Ecto neural progenitor cell (in vitro differentiated cells): ENCODE measurements at regions not wholly inside any gene's neighbourhood (a gene's known extent, or its start where the extent isn't known, plus 50 kb on each side); places are given as distances from the start of the nearest gene placed in this dataset.

ENCODE experiments used
- DNase-seq: peaks from one replicate; pipeline ENCODE4 v3.0.0-alpha.2; 2018; ENCODE audit warnings: low spot score

GRCh38 chr3:70899816-70900215, 587.4 kb upstream of the MDFIC2 start:
- no peak for DNase-seq

DNA sequence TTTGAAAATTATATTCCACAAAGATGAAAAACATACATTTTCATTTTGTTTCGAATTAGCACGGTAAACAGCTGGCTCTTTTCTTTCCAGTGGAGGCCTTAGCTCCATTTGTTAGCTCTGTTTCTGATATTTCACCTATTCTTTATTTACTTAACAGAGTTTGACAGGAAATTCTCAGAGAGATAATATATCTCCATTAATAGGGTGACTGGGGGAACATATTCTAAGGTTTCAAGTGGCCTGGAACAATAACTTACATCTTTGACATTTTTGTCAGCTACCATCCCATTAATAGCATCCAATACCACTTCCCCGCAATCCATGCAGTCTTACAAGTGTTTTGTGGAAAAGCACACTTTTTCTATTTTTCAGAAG, 577.6 kb upstream of the MDFIC2 start:
- no peak for DNase-seq

DNA sequence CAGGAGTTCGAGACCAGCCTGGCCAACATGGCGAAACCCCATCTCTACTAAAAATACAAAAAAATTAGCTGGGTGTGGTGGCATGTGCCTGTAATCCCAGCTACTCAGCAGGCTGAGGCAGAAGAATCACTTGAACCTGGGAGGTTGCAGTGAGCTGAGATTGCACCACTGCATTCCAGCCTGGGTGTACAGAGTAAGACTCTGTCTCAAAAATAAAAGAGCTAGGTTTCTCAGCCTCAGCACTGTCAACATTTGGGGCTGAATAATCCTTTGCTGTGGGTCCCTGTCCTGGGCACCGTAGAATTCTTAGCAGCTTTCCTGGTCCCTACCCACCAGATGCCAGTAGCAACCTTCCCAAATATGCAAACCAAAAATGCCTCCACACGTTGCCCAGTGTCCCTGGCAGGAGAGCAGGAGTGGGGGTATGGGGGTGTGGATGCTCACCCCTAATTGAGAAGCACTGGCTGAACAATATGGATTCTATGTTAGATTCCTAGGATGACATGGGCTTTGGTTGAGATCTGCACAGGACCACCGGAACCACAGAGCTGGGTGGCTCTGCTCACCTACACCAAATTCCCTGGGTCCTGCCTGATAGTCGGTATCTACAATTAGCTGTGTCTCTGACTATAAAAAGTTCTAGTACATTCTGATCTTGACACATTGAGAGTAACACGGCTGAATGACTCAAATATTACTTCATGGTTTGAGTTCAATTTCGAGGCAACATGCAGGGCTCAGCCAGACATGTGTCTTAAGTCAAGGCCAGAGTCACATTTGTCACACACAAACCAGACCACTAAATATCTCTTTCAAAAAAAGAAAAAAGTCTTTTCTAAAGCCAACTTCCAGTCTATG, 577.0 kb upstream of the MDFIC2 start:
- DNase-seq = no peak

GRCh38 chr3:70885636-70886035, 573.2 kb upstream of the MDFIC2 start:
- no peak for DNase-seq

DNA sequence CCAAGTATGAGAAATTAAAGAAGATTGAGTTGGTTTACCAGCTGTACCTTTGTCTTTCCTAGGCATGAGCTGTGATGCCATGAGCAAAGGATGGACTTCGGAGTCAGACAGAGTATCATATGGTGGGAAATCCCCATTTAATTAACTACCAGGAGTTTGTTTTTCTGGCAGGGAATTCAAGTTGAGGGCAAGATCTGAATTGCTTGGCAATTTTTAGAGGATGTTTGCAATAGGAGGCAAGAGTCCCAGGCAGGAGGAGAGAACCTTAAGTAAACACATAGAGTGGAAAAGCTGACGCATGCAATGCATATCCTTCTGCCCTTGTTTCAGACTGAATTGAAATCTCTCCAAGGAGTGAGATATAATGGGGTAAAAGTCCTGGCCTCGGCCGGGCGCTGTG, 569.7 kb upstream of the MDFIC2 start:
- no peak for DNase-seq

DNA sequence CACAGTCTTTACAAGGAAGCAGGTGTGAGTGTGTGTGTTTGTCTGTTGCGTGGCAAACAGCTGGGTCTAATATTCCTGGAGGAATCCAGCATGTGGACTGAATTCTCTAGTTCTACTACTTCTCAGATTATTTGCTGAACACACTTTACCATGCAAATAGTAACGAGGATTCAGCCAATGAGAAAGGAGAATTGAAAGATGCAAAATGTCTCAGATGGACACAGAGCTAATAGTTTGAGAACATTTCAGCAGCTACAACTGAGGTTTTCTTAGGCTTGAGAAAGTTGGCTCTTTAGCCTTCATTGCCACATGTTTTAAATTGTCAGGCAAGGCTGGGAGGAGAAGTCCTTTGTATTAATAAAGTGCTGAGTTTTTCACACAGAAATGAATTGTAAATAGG, 568.0 kb upstream of the MDFIC2 start:
- DNase-seq = no peak

DNA sequence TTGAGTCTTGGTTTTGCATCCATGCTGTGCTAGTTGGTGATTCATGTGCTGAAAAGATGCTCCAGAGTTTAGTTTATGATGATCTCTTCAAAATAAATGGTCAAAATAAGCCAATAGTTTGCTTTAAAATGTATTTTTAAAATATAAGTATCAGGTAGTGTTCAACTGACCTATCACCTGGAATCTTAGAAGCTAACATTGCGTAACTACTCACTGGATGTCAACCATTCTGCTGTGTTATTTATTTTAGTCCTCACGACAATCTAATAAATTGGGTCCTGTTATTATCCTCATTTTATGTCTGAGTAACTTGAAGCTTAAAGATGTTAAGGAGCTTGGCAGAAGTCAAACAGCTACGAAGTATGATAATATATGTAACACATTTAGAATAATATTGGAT, 563.7 kb upstream of the MDFIC2 start:
- DNase-seq = no peak

DNA sequence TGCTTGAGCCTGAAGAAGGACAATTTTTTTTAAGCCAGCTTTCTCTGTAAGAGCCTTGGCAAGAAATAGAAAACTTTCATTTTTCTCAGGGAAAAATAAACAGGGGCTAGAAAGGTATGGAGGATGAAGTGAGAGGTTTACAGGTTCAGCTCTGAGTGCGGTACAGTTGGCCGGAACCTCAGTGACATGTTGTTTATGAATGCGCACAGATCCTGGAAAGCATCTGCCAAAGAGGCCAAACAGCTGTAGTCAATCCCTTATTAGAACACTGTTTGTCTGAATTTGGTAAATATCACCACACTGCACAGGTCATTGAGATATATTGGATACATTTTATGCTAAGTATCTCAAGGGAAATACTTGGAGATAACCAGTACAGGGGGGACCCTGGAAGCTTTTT, 561.8 kb upstream of the MDFIC2 start:
- no peak for DNase-seq

GRCh38 chr3:70873686-70874085, 561.2 kb upstream of the MDFIC2 start:
- DNase-seq = no peak

DNA sequence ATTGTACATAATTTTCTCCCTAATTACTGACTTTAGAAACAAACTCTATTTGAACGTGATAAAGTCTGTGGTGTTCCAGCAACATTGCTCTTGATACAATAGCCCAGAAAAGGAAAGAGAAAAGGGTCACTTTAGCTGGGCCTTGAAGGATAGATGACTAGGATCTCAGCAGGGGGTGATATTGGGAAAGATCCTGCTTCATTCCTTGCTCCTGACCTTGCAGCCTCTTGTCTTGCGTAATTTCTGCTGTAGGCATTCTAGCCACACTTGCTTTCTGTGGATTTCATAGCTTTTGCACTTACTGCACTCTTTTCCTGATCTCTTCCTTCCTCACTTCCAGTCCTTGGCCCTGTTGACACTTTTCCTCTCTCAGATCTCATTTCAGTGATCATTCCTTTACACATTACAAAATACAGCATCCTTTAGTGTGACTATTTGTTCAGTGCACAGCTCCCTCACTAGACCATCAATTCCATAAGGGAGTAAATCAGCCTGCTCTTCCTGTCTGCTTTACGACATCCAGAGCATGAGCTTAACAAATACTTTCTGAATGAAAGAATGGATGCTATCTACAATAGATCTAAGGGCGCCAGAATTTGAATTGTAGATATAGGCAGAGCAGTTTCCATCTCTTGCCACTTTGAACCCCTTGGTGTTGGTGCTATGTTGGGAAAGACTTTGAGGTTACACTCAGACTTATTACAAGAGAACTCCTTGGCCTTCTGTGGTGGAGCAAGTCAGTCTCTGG, 559.6 kb upstream of the MDFIC2 start:
- DNase-seq = no peak

DNA sequence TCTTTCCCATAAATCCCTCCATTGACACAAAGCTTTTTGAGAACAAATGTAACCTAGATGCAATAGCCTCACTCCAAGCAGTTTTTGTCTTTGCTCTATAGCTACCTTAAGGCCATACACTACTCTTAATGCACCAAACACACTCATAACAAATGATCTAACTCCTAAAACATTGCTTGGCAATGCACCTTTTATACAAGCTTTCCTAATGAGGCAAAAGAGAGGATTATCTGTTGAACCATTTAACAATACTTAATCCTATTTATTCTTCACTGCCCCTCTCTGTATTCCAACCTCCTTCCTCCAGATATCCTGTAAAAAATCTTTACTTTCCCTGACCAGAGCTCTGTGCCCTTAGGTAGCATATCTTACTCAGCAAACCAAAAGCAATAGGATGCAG, 558.1 kb upstream of the MDFIC2 start:
- DNase-seq = no peak

DNA sequence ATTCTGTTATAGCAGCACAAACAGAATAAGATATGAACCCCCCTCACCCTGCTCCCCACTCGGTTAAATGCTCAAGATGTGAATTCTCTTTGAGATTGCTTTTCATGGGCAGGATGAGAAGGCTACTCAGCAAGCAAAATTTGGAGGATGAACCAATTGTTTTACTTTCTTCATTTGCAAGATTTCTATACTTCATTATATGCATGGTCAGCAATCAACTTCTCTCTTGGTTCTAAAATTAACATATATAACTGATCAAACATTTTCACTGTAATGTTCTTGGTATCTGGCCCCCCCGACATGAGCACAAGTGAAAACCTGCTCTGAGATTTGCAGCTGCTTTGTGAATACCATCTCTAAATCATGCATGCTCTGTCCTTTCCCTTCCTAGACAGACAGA, 556.1 kb upstream of the MDFIC2 start:
- DNase-seq = no peak

GRCh38 chr3:70863049-70863448, 550.6 kb upstream of the MDFIC2 start:
- no peak for DNase-seq

DNA sequence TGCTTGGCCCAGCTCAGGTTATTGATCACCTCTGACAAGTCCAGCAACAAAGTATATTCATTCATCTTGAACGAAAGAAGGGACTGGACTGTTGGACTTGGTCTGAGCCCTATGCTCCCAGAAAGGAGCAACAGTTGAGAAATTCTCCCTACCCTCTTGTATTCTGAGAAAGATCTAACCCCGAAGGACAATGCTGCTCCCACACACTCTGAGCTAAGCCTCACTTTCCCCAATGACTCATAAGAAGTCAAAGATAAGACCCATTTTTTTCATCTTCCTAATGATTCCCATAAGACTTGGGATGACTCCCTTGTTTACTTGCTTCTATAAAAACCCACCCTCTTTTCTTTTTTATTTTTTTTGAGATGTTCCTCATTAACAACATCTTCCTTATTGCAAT, 549.4 kb upstream of the MDFIC2 start:
- DNase-seq = no peak

GRCh38 chr3:70861234-70861633, 548.8 kb upstream of the MDFIC2 start:
- DNase-seq = no peak

DNA sequence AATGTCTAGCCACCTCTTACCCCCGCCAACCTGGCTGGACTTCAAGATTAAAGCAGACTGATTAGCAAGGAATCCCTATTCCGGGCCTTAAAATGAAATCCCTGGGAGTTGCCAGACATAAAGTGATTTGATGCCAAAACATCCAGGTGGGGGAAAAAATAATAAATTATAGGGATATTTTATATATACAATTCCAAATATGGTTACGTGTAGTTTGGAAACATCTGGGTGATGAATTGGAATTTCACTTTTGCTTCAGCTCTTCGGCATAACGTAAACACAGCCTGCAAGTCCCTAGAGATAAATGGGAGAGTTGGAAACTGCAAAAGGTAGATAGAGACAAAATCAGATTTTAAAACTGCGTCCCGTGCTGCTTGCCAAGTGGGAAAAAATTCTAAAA, 545.5 kb upstream of the MDFIC2 start:
- no peak for DNase-seq

GRCh38 chr3:70856414-70857162, 544.1 kb upstream of the MDFIC2 start:
- DNase-seq = no peak

- no peak for DNase-seq
Observed at GRCh38 chr3:70855149-70855548, 542.7 kb upstream of the MDFIC2 start.

- DNase-seq = no peak
Observed at GRCh38 chr3:70854108-70854507, 541.7 kb upstream of the MDFIC2 start.

- DNase-seq = no peak
Observed at GRCh38 chr3:70853161-70853944, 540.9 kb upstream of the MDFIC2 start.

GRCh38 chr3:70849911-70850699, 537.7 kb upstream of the MDFIC2 start:
- DNase-seq = no peak
